ENCODE measurements at regions not wholly inside any gene's neighbourhood (a gene's known extent, or its start where the extent isn't known, plus 50 kb on each side); places are given as distances from the start of the nearest gene placed in this dataset.
A peak's percentile ranks its signal among the peaks of the same experiment; 100 is the strongest.

DNA sequence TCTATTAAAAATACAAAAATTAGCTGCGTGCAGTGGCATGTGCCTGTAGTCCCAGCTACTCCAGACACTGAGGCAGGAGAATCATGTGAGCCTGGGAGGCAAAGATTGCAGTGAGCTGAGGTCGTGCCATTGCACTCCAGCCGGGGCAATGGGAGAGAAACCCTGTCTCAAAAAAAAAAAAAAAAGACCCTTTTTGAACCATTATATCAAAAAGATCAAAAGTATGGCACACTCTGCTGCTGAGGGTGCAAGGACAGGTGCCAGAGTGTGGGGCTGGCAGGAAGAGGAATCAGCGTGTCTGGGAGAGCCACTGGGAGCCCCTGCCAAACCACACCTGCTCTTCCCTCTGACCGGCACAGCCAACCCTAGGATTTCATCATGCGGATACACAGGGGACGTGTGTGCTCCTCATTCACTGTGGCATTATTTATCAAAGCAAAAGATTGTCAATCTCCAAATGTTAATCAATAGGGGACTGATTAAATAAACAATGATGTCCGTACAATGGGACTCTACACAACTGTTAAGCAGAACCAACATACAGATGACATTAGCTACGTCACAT is 147.3 kb upstream of the TLE3 start:
- no peak overlapping the region for H3K4me3 ChIP-seq (ENCODE audit: low read length)
- TF ChIP-seq, protein P1, sequence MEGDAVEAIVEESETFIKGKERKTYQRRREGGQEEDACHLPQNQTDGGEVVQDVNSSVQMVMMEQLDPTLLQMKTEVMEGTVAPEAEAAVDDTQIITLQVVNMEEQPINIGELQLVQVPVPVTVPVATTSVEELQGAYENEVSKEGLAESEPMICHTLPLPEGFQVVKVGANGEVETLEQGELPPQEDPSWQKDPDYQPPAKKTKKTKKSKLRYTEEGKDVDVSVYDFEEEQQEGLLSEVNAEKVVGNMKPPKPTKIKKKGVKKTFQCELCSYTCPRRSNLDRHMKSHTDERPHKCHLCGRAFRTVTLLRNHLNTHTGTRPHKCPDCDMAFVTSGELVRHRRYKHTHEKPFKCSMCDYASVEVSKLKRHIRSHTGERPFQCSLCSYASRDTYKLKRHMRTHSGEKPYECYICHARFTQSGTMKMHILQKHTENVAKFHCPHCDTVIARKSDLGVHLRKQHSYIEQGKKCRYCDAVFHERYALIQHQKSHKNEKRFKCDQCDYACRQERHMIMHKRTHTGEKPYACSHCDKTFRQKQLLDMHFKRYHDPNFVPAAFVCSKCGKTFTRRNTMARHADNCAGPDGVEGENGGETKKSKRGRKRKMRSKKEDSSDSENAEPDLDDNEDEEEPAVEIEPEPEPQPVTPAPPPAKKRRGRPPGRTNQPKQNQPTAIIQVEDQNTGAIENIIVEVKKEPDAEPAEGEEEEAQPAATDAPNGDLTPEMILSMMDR (IDR thresholded peaks at IDR 0.05; ENCODE audit: insufficient read depth, low read depth, low read length, missing control alignments): no peak
- no peak for DNase-seq (ENCODE audit: low read depth)

DNA sequence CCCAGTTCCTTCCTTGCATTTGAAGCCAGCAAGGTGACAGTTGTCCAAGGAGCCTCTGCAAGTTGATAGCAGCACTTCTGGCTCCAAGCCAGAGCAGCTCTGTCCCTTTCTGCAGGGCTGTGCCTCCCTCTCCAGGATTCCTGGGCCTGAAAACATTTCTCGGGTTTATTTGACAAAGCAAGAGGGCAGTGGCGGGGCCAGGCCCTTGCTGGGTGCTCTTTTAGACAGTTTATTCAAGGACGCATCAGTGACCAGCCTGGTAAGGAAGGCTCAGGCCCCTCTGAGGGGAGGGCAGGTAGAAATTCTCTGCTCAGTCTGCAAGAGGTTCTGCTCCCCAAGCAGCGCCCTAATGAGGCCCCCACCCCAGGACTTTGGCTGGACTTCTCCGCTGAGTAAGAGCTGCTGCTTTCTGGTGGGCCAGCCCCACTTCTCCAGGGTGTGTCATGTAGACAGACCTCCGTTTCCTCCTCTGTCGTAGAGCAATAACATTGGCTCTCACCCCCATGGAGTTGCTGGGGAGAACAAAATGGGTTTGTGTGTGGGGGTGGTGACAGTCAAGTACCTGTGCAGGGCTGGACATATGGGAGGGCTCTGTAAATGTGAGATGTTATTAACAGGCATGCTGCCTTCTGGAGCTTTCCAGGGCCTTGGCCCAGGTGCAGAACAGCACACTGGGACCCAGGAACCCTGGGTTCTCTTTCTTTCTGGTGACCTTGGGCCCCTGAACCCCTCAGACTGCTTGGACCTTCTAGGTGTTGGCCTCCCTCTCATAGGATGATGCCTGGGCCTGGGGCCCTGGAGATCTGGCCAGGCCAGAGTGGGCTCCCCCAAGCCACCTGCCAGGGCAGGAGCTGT is 146.2 kb upstream of the TLE3 start:
- no peak overlapping the region for H3K4me3 ChIP-seq (ENCODE audit: low read length)
- no peak for DNase-seq (ENCODE audit: low read depth)
- TF ChIP-seq, protein P1 (IDR thresholded peaks at IDR 0.05; ENCODE audit: insufficient read depth, low read depth, low read length, missing control alignments): no peak

GRCh38 chr15:70242951-70243685 is 145.4 kb upstream of the TLE3 start:
- DNase-seq (ENCODE audit: low read depth): peak; percentile 7
- TF ChIP-seq, protein P1 (IDR thresholded peaks at IDR 0.05; ENCODE audit: insufficient read depth, low read depth, low read length, missing control alignments): no peak
- H3K4me3 ChIP-seq (ENCODE audit: low read length): no peak overlapping the region

DNA sequence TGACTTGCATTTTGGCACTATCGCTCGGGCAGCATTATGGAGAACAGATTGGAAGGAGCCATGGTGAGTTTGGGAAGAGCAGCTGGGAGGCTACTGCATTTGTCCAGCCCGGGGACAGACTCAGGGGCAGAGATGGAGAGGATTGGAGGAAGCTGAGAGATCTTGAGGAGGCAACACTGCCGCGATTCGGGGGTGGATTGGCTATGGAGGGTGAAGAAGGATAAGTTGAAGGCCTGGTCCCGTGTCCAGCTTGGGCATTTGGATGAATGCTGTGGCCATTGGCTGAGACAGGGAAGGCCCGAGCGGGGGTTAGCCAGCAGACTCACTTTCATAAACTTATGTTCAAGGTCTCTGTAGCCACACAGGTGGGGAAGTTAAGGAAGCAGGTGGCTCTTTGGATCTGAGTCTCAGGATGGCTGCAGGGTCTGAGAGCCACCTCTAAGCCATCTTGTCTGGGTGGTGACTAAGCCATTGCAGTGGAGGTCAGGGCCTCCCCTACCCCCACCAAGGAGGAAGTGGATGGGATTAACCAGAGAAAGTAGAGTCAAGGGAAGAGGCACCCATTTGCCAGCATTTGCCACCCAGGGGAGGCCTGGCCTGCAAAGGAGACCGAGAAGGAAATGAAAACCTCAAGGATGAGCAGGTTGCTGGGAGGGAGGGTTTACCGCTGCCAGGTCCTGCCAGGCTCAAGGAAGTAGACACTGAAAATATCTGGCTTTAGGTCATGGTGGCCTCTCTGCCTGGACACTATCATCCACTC is 144.0 kb upstream of the TLE3 start:
- TF ChIP-seq, protein P1 (IDR thresholded peaks at IDR 0.05; ENCODE audit: insufficient read depth, low read depth, low read length, missing control alignments): no peak
- DNase-seq (ENCODE audit: low read depth): no peak

GRCh38 chr15:70240820-70241430 is 143.2 kb upstream of the TLE3 start:
- no peak overlapping the region for H3K4me3 ChIP-seq (ENCODE audit: low read length)
- TF ChIP-seq, protein P1 (IDR thresholded peaks at IDR 0.05; ENCODE audit: insufficient read depth, low read depth, low read length, missing control alignments): no peak
- no peak for DNase-seq (ENCODE audit: low read depth)

More for the DNA sequence above, 144.0 kb upstream of the TLE3 start:
- H3K4me3 ChIP-seq (ENCODE audit: low read length): no peak overlapping the region

DNA sequence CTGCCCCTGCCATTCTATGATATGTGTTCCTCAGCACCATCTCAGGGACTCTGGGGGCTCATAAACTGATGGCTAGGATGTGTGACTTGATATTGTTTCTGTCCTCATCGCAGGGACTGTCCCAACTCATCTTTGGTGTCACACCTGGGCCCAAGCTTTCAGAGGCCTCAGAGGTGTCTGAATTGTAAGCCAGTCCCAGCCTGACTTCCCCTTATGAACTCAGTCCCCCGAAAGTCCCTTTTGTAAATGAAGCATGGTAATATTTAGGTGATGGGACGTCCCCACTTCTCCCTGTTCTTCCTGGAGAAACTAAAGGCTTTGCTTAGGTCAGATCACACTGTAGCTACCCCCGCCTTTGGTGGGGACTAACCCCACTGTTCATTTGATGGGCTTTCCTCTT is 142.4 kb upstream of the TLE3 start:
- no peak overlapping the region for H3K4me3 ChIP-seq (ENCODE audit: low read length)
- TF ChIP-seq, protein P1 (IDR thresholded peaks at IDR 0.05; ENCODE audit: insufficient read depth, low read depth, low read length, missing control alignments): no peak
- no peak for DNase-seq (ENCODE audit: low read depth)

Measured in epithelial cell of esophagus (primary cell).